Endothelial cell of umbilical vein (primary cell): ENCODE measurements at regions not wholly inside any gene's neighbourhood (a gene's known extent, or its start where the extent isn't known, plus 50 kb on each side); places are given as distances from the start of the nearest gene placed in this dataset.

Experiments
- BruUV-seq: library from RNA; stranded (reverse); fragments of 400-500 nt; replicated peaks from 2 replicates; lab custom pipeline; 2021; lab: Mats Ljungman, UMichigan
- CTCF ChIA-PET: fragments of 300-600, 350-600 bp; sonication (Branson Sonifier 250); formaldehyde crosslinking; loops from one replicate; lab custom pipeline; 2021; ENCODE audit warnings: antibody characterized with exemption, inconsistent platforms; lab: Charles Lee
- POLR2A ChIA-PET: fragments of 300-600, 350-600 bp; sonication (Branson Sonifier 250); formaldehyde crosslinking; loops from one replicate; lab custom pipeline; 2021; ENCODE audit warnings: antibody characterized with exemption, inconsistent platforms; lab: Charles Lee
- DNase-seq: peaks from one replicate; pipeline ENCODE4 v3.0.0-alpha.2; 2011; ENCODE audit warnings: low read depth, low spot score
- FAIRE-seq: peaks from 2 replicates; lab custom pipeline; 2011; peaks lifted over from hg19 to GRCh38; lab: Jason Lieb, UNC
- H2AFZ ChIP-seq: 2 replicates; pipeline ENCODE4 v1.6.0; 2012; ENCODE audit warnings: low read depth, low read length, control low read depth, inconsistent platforms
- H3K27ac ChIP-seq: 2 replicates; pipeline ENCODE4 v1.5.1; 2011; ENCODE audit warnings: low read depth, mild to moderate bottlenecking, control low read depth, low read length, moderate library complexity; ENCODE audit not compliant: insufficient read depth
- H3K27me3 ChIP-seq, 2 experiments: 2 replicates each; pipeline versions ENCODE4 v1.6.0 to v1.6.1; 2011; ENCODE audit warnings: low read length in 2 of 2, mixed read lengths in 1 of 2; ENCODE audit not compliant: control insufficient read depth in 2 of 2, insufficient read depth in 2 of 2
- H3K36me3 ChIP-seq, 2 experiments: 2 replicates in 1 of 2; 3 replicates in 1 of 2; pipeline ENCODE4 v1.5.1; 2011; ENCODE audit warnings: low read length in 2 of 2, mild to moderate bottlenecking in 1 of 2, moderate library complexity in 1 of 2; ENCODE audit not compliant: control insufficient read depth in 2 of 2, insufficient read depth in 2 of 2; ENCODE audit errors: extremely low read depth in 1 of 2
- H3K4me1 ChIP-seq: 3 replicates; pipeline ENCODE4 v1.5.1; 2011; ENCODE audit warnings: mild to moderate bottlenecking, low read length; ENCODE audit not compliant: control insufficient read depth, insufficient read depth; ENCODE audit errors: extremely low read depth
- H3K4me2 ChIP-seq: 2 replicates; pipeline ENCODE4 v1.6.1; 2011; ENCODE audit warnings: low read length, control low read depth, mixed read lengths; ENCODE audit not compliant: insufficient read depth
- H3K4me3 ChIP-seq, 3 experiments: fragments of 200-600 bp in 1 of 3; sonication (generic), shearing (Covaris generic) in 1 of 3; replicated peaks in 1 of 3; 2 replicates each; pipeline ENCODE4 v1.5.1; 2011 to 2016; ENCODE audit warnings: control low read depth in 3 of 3, low read length in 3 of 3, mild to moderate bottlenecking in 2 of 3, inconsistent platforms in 1 of 3, low read depth in 1 of 3, moderate library complexity in 1 of 3; ENCODE audit not compliant: insufficient read depth in 1 of 3
- H3K79me2 ChIP-seq: 2 replicates; pipeline ENCODE4 v1.6.0; 2012; ENCODE audit warnings: low read length, inconsistent platforms; ENCODE audit not compliant: control insufficient read depth, insufficient read depth
- H3K9ac ChIP-seq: replicated peaks from 2 replicates; pipeline ENCODE3; 2011; ENCODE audit warnings: low read length, control low read depth; ENCODE audit not compliant: insufficient read depth; ENCODE audit errors: extremely low read depth
- H3K9me1 ChIP-seq: replicated peaks from 3 replicates; pipeline ENCODE4 v1.6.0; 2011; ENCODE audit warnings: mild to moderate bottlenecking, low read length; ENCODE audit not compliant: control insufficient read depth, insufficient read depth; ENCODE audit errors: extremely low read depth
- H3K9me3 ChIP-seq: replicated peaks from 2 replicates; pipeline ENCODE4 v1.5.1; 2012; ENCODE audit warnings: low read length, inconsistent platforms; ENCODE audit not compliant: control insufficient read depth, insufficient read depth
- H4K20me1 ChIP-seq: replicated peaks from 2 replicates; pipeline ENCODE3; 2011; ENCODE audit warnings: mild to moderate bottlenecking, low read length; ENCODE audit not compliant: control insufficient read depth, insufficient read depth; ENCODE audit errors: extremely low read depth
- CTCF ChIP-seq, 2 donors: IDR thresholded peaks; 1 replicate in 1 of 2; 2 replicates in 1 of 2; pipeline ENCODE4 v1.5.1; 2011; ENCODE audit warnings: low read length in 2 of 2, mild to moderate bottlenecking in 2 of 2, moderate library complexity in 2 of 2, control low read depth in 1 of 2, inconsistent platforms in 1 of 2, low read depth in 1 of 2; ENCODE audit not compliant: insufficient read depth in 1 of 2; ENCODE audit errors: extremely low read depth in 1 of 2
- EZH2 ChIP-seq: IDR thresholded peaks from 2 replicates; pipeline ENCODE4 v1.6.1; 2012; ENCODE audit warnings: borderline replicate concordance, low read depth, mild to moderate bottlenecking, moderate library complexity, low read length, inconsistent platforms; ENCODE audit not compliant: severe bottlenecking
- FOS ChIP-seq: IDR thresholded peaks from 2 replicates; pipeline ENCODE4 v1.6.1; 2011; ENCODE audit warnings: mild to moderate bottlenecking, low read length, moderate library complexity, borderline replicate concordance; ENCODE audit not compliant: insufficient read depth
- GATA2 ChIP-seq: IDR thresholded peaks from 2 replicates; pipeline ENCODE4 v1.7.0; 2011; ENCODE audit warnings: low read depth, mild to moderate bottlenecking, moderate library complexity, mixed read lengths, low read length; ENCODE audit not compliant: insufficient read length, insufficient read depth
- JUN ChIP-seq: IDR thresholded peaks from 2 replicates; pipeline ENCODE4 v1.6.1; 2011; ENCODE audit warnings: borderline replicate concordance, low read depth; ENCODE audit not compliant: insufficient read length, insufficient read depth
- MAX ChIP-seq: IDR thresholded peaks from 2 replicates; pipeline ENCODE4 v1.6.1; 2011; ENCODE audit not compliant: insufficient read depth, insufficient read length
- MYC ChIP-seq: IDR thresholded peaks from one replicate; pipeline ENCODE4 v1.6.1; 2011; ENCODE audit warnings: mild to moderate bottlenecking, low read depth, low read length
- POLR2A ChIP-seq: IDR thresholded peaks from 2 replicates; pipeline ENCODE4 v1.6.1; 2012; ENCODE audit warnings: low read depth, mild to moderate bottlenecking, control low read depth, low read length
- POLR2AphosphoS5 ChIP-seq: IDR thresholded peaks from 2 replicates; pipeline ENCODE4 v1.6.1; 2012; ENCODE audit warnings: low read depth, mild to moderate bottlenecking, control low read depth, low read length, moderate library complexity; ENCODE audit not compliant: insufficient read depth
- dilution Hi-C: fragments of 300-500 bp; cut with MboI; formaldehyde crosslinking; loops from one replicate; pipeline ENCODE4 v1.15.0; 2019; ENCODE audit warnings: low sequenced_read_pairs; ENCODE audit not compliant: extremely low pct_ligation_motif_present
- intact Hi-C: fragments of 100-400 bp; cut with micrococcal nuclease; formaldehyde crosslinking; loops from one replicate; pipeline ENCODE4 v1.10.0; 2022

- no TSS peak for BruUV-seq
- no peak overlapping the region for H2AFZ ChIP-seq
- H4K20me1 ChIP-seq: no peaks in the 10 kb centered on the region
- H3K36me3 ChIP-seq: no peaks in the 10 kb centered on the region
- H3K9ac ChIP-seq: no peak overlapping the region
- no peaks in the 10 kb centered on the region for H3K9me3 ChIP-seq
- no peaks in the 10 kb centered on the region for H3K9me1 ChIP-seq
- CTCF ChIA-PET: no interaction called here
- POLR2A ChIA-PET: no interaction called here
- H3K4me2 ChIP-seq: no peak overlapping the region
- dilution Hi-C loops: no loop called here
- no peak overlapping the region for H3K27ac ChIP-seq
- H3K79me2 ChIP-seq: no peaks in the 10 kb centered on the region
- DNase-seq (no peak), FAIRE-seq (no peak)
- no peak overlapping the region for H3K4me3 ChIP-seq
- H3K27me3 ChIP-seq: no peaks in the 10 kb centered on the region
- intact Hi-C loops: no loop called here
- H3K4me1 ChIP-seq: no peaks in the 10 kb centered on the region
- TF ChIP-seq FOS (no peak), GATA2 (no peak), EZH2 (no peak), POLR2AphosphoS5 (no peak), POLR2A (no peak), CTCF (IDR thresholded peaks at IDR 0.05; ENCODE audit: extremely low read depth in 1 of 2, insufficient read depth in 1 of 2, low read depth in 1 of 2, low read length in 2 of 2) (no peak), MAX (no peak), MYC (no peak), JUN (no peak)
Observed at GRCh38 chr3:144455841-144456440, 484.3 kb downstream of the DIPK2A start.
